ENCODE measurements at regions not wholly inside any gene's neighbourhood (a gene's known extent, or its start where the extent isn't known, plus 50 kb on each side); places are given as distances from the start of the nearest gene placed in this dataset.

- Histone ChIP-seq H3K27me3 (ENCODE audit: insufficient read depth) (no peaks in the 10 kb centered on the region), H3K36me3 (ENCODE audit: insufficient read depth) (no peaks in the 10 kb centered on the region), H3K27ac (ENCODE audit: low read depth) (no peak overlapping the region), H3K4me3 (no peak overlapping the region), H2AFZ (peak overlapping the region; percentile 72), H4K20me1 (replicated peaks; ENCODE audit: insufficient read depth) (no peaks in the 10 kb centered on the region), H3K4me1 (ENCODE audit: insufficient read depth) (peaks cover 61% of the 10 kb centered on the region), H3K9me2 (ENCODE audit: insufficient read depth) (peaks cover 6% of the 10 kb centered on the region; the same call in 1 of the 2 replicates), H3K4me2 (0 out of 2 replicates have a peak overlapping the region, but pooled peaks have one; percentile 74), H3K79me2 (replicated peaks; ENCODE audit: insufficient read depth) (no peaks in the 10 kb centered on the region), H3F3A (replicated peaks; ENCODE audit: low read depth) (no peaks in the 10 kb centered on the region; the same call in 1 of the 2 replicates)
- no peak for TF ChIP-seq JUNB (IDR thresholded peaks at IDR 0.05; ENCODE audit: unreplicated experiment)
- TF ChIP-seq ETS1 (IDR thresholded peaks at IDR 0.05) = no peak
- no peak for TF ChIP-seq NANOG (IDR thresholded peaks at IDR 0.05; ENCODE audit: borderline replicate concordance)
- no peak for TF ChIP-seq CREB1 (CRISPR knock-in tag; IDR thresholded peaks at IDR 0.05; ENCODE audit: low read depth)
- TF ChIP-seq ZNF331 (CRISPR knock-in tag; IDR thresholded peaks at IDR 0.05; ENCODE audit: low read depth) = no peak
- TF ChIP-seq REST (IDR thresholded peaks at IDR 0.05; ENCODE audit: unreplicated experiment) = no peak
- TF ChIP-seq STAT1 (IDR thresholded peaks at IDR 0.05; ENCODE audit: unreplicated experiment) = no peak
- TF ChIP-seq CTCF (conservative IDR thresholded peaks at IDR 0.05; ENCODE audit: low read depth in 2 of 2) = no peak
- TF ChIP-seq ZNF462 (CRISPR knock-in tag; IDR thresholded peaks at IDR 0.05) = no peak
- TF ChIP-seq POLR2AphosphoS5 (IDR thresholded peaks at IDR 0.05; ENCODE audit: low read depth) = no peak
- no peak for TF ChIP-seq EZH2 (IDR thresholded peaks at IDR 0.05; ENCODE audit: low read depth, unreplicated experiment)
- no peak for TF ChIP-seq ZNF114 (CRISPR knock-in tag; IDR thresholded peaks at IDR 0.05)
- TF ChIP-seq EZH2phosphoT487 (IDR thresholded peaks at IDR 0.05; ENCODE audit: unreplicated experiment) = no peak
- peaks cover 9% of the 10 kb centered on the region for H3K27me3 Mint-ChIP-seq (ENCODE audit: insufficient read depth, low read depth, poor library complexity)
- H3K36me3 Mint-ChIP-seq (ENCODE audit: low read depth) = peaks cover 12% of the 10 kb centered on the region
- peaks cover 56% of the 10 kb centered on the region for H3K4me1 Mint-ChIP-seq
- DNase-seq (ENCODE audit: low spot score) (no peak), ATAC-seq (no peak)
- no peak overlapping the region for H3K4me3 Mint-ChIP-seq
- H3K9me3 Mint-ChIP-seq = peaks cover 13% of the 10 kb centered on the region
- H3K27ac Mint-ChIP-seq = peak overlapping the region; percentile 30; the same call in 1 of the 2 replicates
Measured at GRCh38 chr10:28811639-28812349, 134.5 kb downstream of the BAMBI start.

Measured in GM23338 (cell line).